Sigmoid colon (tissue), 6 donors: ENCODE measurements at regions not wholly inside any gene's neighbourhood (a gene's known extent, or its start where the extent isn't known, plus 50 kb on each side); places are given as distances from the start of the nearest gene placed in this dataset.

Experiments
- DNase-seq: peaks from one replicate; pipeline ENCODE4 v3.0.0-alpha.2; 2019
- H3K27ac ChIP-seq, 4 donors: fragments of 200-600 bp; sonication (generic); one replicate each; pipeline ENCODE4 v1.5.1; 2016 to 2019; ENCODE audit warnings: mild to moderate bottlenecking in 1 of 4
- H3K27me3 ChIP-seq, 3 donors: fragments of 200-600 bp; sonication (generic); one replicate each; pipeline ENCODE4 v1.5.1; 2019; ENCODE audit warnings: mild to moderate bottlenecking in 1 of 3
- H3K36me3 ChIP-seq, 4 donors: fragments of 200-600 bp; sonication (generic); one replicate each; pipeline ENCODE4 v1.5.1; 2016 to 2019
- H3K4me1 ChIP-seq, 4 donors: fragments of 200-600 bp; sonication (generic); one replicate each; pipeline ENCODE4 v1.5.1; 2017 to 2019
- H3K4me3 ChIP-seq, 4 donors: fragments of 200-600 bp; sonication (generic); one replicate each; pipeline ENCODE4 v1.5.1; 2017 to 2019; ENCODE audit warnings: mild to moderate bottlenecking in 2 of 4, moderate library complexity in 1 of 4
- H3K9me3 ChIP-seq, 4 donors: fragments of 200-600 bp in 3 of 4; sonication (generic) in 3 of 4; one replicate each; pipeline versions ENCODE4 v1.5.1 to v1.6.1; 2013 to 2019
- CTCF ChIP-seq, 4 experiments: fragments of 450-650 bp in 3 of 4; fragments of 200-600 bp in 1 of 4; IDR thresholded peaks; one replicate each; pipeline ENCODE4 v1.5.1; 2016 to 2019; ENCODE audit warnings: antibody characterized with exemption in 4 of 4, mild to moderate bottlenecking in 3 of 4, moderate library complexity in 2 of 4
- EP300 ChIP-seq, 4 donors: sonication (generic); formaldehyde crosslinking; IDR thresholded peaks; one replicate each; pipeline ENCODE4 v1.6.1; 2017; ENCODE audit warnings: antibody characterized with exemption in 4 of 4
- POLR2A ChIP-seq, 2 donors: fragments of 450-650 bp; IDR thresholded peaks; one replicate each; pipeline ENCODE4 v1.6.1; 2016; ENCODE audit warnings: antibody characterized with exemption in 2 of 2, mild to moderate bottlenecking in 2 of 2, moderate library complexity in 2 of 2
- POLR2AphosphoS5 ChIP-seq, 4 donors: sonication (generic); formaldehyde crosslinking; IDR thresholded peaks; one replicate each; pipeline ENCODE4 v1.6.1; 2017; ENCODE audit warnings: antibody characterized with exemption in 4 of 4
- WGBS, 2 donors: extraction: QIAGEN DNeasy Blood & Tissue Kit; methylation state at CpG; one replicate each; pipeline ENCODE4 v1.1.7; 2013; 5-methylcytosine and 5-hydroxymethylcytosine counted together
- intact Hi-C: fragments of 100-400 bp; cut with DNase I; formaldehyde crosslinking; loops from one replicate; pipeline ENCODE4 v1.15.1; 2023
- donor health status: healthy with polysubstance abuse.
- donor health status: healthy.

GRCh38 chr7:156590212-156590611 lies 50.4 kb upstream of the RNF32 start:
- H3K27me3 ChIP-seq: no peaks in the 10 kb centered on the region
- TF ChIP-seq POLR2A (IDR thresholded peaks at IDR 0.05): no peak
- no peak for TF ChIP-seq POLR2AphosphoS5 (IDR thresholded peaks at IDR 0.05)
- TF ChIP-seq EP300 (IDR thresholded peaks at IDR 0.05): no peak
- TF ChIP-seq CTCF (IDR thresholded peaks at IDR 0.05): no peak
- 83 to 91% methylated on average over 6 of the region's 6 CpGs for WGBS, 2 donors
- intact Hi-C loops: no loop called here
- no peaks in the 10 kb centered on the region for H3K4me1 ChIP-seq
- H3K9me3 ChIP-seq: peaks cover 0 to 18% (median 6%) of the 10 kb centered on the region in 4 donors
- no peak overlapping the region for H3K4me3 ChIP-seq
- no peak for DNase-seq
- H3K27ac ChIP-seq: no peak overlapping the region
- H3K36me3 ChIP-seq: no peaks in the 10 kb centered on the region

- Histone ChIP-seq H3K4me3 (no peak overlapping the region), H3K27me3 (no peaks in the 10 kb centered on the region), H3K9me3 (peaks cover 0 to 20% (median 6%) of the 10 kb centered on the region in 4 donors), H3K4me1 (no peaks in the 10 kb centered on the region), H3K27ac (no peak overlapping the region), H3K36me3 (no peaks in the 10 kb centered on the region)
- TF ChIP-seq CTCF (IDR thresholded peaks at IDR 0.05) (no peak), POLR2AphosphoS5 (IDR thresholded peaks at IDR 0.05) (no peak), POLR2A (IDR thresholded peaks at IDR 0.05) (no peak), EP300 (IDR thresholded peaks at IDR 0.05) (no peak)
- 90 to 92% methylated on average over 2 of the region's 2 CpGs for WGBS, 2 donors
- DNase-seq: no peak
- intact Hi-C loops: no loop called here
Observed at GRCh38 chr7:156589808-156590207, 50.8 kb upstream of the RNF32 start.

- WGBS, 2 donors: 89 to 96% methylated on average over 1 of the region's 1 CpG
- peaks cover 0 to 13% (median 2%) of the 10 kb centered on the region in 4 donors for H3K9me3 ChIP-seq
- TF ChIP-seq CTCF (IDR thresholded peaks at IDR 0.05) (no peak), POLR2A (IDR thresholded peaks at IDR 0.05) (no peak), EP300 (IDR thresholded peaks at IDR 0.05) (no peak), POLR2AphosphoS5 (IDR thresholded peaks at IDR 0.05) (no peak)
- H3K27ac ChIP-seq: no peak overlapping the region
- DNase-seq: no peak
- no peaks in the 10 kb centered on the region for H3K36me3 ChIP-seq
- H3K4me3 ChIP-seq: no peak overlapping the region
- no peaks in the 10 kb centered on the region for H3K4me1 ChIP-seq
- intact Hi-C loops: no loop called here
- H3K27me3 ChIP-seq: no peaks in the 10 kb centered on the region
Observed at GRCh38 chr7:156585926-156586325, 54.6 kb upstream of the RNF32 start.

- H3K4me1 ChIP-seq: no peaks in the 10 kb centered on the region
- no peak overlapping the region for H3K27ac ChIP-seq
- no peak for DNase-seq
- WGBS, 2 donors: 59 to 79% methylated on average over 6 of the region's 6 CpGs
- TF ChIP-seq POLR2A (IDR thresholded peaks at IDR 0.05): no peak
- TF ChIP-seq CTCF (IDR thresholded peaks at IDR 0.05): no peak
- TF ChIP-seq POLR2AphosphoS5 (IDR thresholded peaks at IDR 0.05): no peak
- no peak for TF ChIP-seq EP300 (IDR thresholded peaks at IDR 0.05)
- peaks cover 0 to 13% (median 2%) of the 10 kb centered on the region in 4 donors for H3K9me3 ChIP-seq
- H3K4me3 ChIP-seq: no peak overlapping the region
- no peaks in the 10 kb centered on the region for H3K27me3 ChIP-seq
- intact Hi-C loops: no loop called here
- no peaks in the 10 kb centered on the region for H3K36me3 ChIP-seq
Observed at GRCh38 chr7:156585025-156585648, 55.4 kb upstream of the RNF32 start.
